Adrenal gland (tissue), 9 donors: ENCODE measurements at regions not wholly inside any gene's neighbourhood (a gene's known extent, or its start where the extent isn't known, plus 50 kb on each side); places are given as distances from the start of the nearest gene placed in this dataset.

Experiments
- DNase-seq, 7 donors: peaks; one replicate each; pipeline ENCODE4 v3.0.0-alpha.2; 2019 to 2020
- H3K27ac ChIP-seq, 5 donors: fragments of 200-600 bp; sonication (generic) in 4 of 5; 1 replicate in 3 of 5; 2 replicates in 2 of 5; pipeline versions ENCODE4 v1.5.1 to v1.8.0; 2016 to 2020; ENCODE audit warnings: mild to moderate bottlenecking in 1 of 5
- H3K27me3 ChIP-seq: fragments of 200-600 bp; 2 replicates; pipeline ENCODE4 v1.8.0; 2021
- H3K36me3 ChIP-seq, 2 donors: fragments of 200-600 bp; replicated peaks in 1 of 2; 1 replicate in 1 of 2; 2 replicates in 1 of 2; pipeline versions ENCODE4 v1.5.1 to v1.8.0; 2018 to 2022
- H3K4me1 ChIP-seq, 2 donors: fragments of 200-600 bp; replicated peaks in 1 of 2; 1 replicate in 1 of 2; 2 replicates in 1 of 2; pipeline versions ENCODE4 v1.5.1 to v1.8.0; 2018 to 2021
- H3K4me3 ChIP-seq, 4 donors: fragments of 200-600 bp; sonication (generic) in 3 of 4; one replicate each; pipeline ENCODE4 v1.5.1; 2016 to 2018
- H3K9me3 ChIP-seq, 3 donors: fragments of 200-600 bp; sonication (generic) in 1 of 3; replicated peaks in 1 of 3; 1 replicate in 2 of 3; 2 replicates in 1 of 3; pipeline versions ENCODE4 v1.5.1 to v1.8.0; 2016 to 2021
- CTCF ChIP-seq, 6 experiments: fragments of 450-650 bp in 4 of 6; fragments of 200-600 bp in 2 of 6; sonication (generic) in 1 of 6; IDR thresholded peaks; 1 replicate in 5 of 6; 2 replicates in 1 of 6; pipeline versions ENCODE4 v1.5.1 to v1.8.0; 2016 to 2021; ENCODE audit warnings: antibody characterized with exemption in 6 of 6, mild to moderate bottlenecking in 2 of 6, moderate library complexity in 1 of 6
- POLR2A ChIP-seq, 2 donors: fragments of 450-650 bp; IDR thresholded peaks; one replicate each; pipeline ENCODE4 v1.6.1; 2017; ENCODE audit warnings: antibody characterized with exemption in 2 of 2, mild to moderate bottlenecking in 2 of 2, moderate library complexity in 1 of 2
- WGBS, 4 donors: extraction: QIAGEN DNeasy Blood & Tissue Kit in 2 of 4; methylation state at CpG; one replicate each; pipeline versions ENCODE4 v1.1.5 to v1.1.7; 2013 to 2017; 5-methylcytosine and 5-hydroxymethylcytosine counted together
- intact Hi-C, 2 donors: fragments of 100-400 bp; cut with DNase I; formaldehyde crosslinking; loops; one replicate each; pipeline versions ENCODE4 v1.14.1 to v1.15.0; 2022 to 2023
- donor health status: healthy with polysubstance abuse.
- donor health status: Bipolar disorder and iron deficiency.
- donor health status: DM: yes; HTN: yes; CAD: no.
- donor health status: DM: no; HTN: no; CAD: no.
- donor health status: DM: no; HTN: no; CAD: no.

- Histone ChIP-seq H3K27me3 (no peaks in the 10 kb centered on the region), H3K27ac (no peak overlapping the region), H3K36me3 (no peaks in the 10 kb centered on the region), H3K4me3 (no peak overlapping the region), H3K4me1 (no peaks in the 10 kb centered on the region), H3K9me3 (no peaks in the 10 kb centered on the region)
- intact Hi-C loops = no loop called here
- 66 to 83% (median 82%) methylated on average over 4 of the region's 4 CpGs for WGBS, 4 donors
- TF ChIP-seq POLR2A (IDR thresholded peaks at IDR 0.05) (no peak), CTCF (IDR thresholded peaks at IDR 0.05) (no peak)
- no peak for DNase-seq
Observed at GRCh38 chr2:122021941-122022340, 266.5 kb downstream of the TSN start.

- 62 to 90% (median 68%) methylated on average over 3 of the region's 3 CpGs for WGBS, 4 donors
Observed at GRCh38 chr2:122022531-122022930, 267.1 kb downstream of the TSN start.

GRCh38 chr2:122023059-122023864 lies 267.8 kb downstream of the TSN start:
- no peak overlapping the region for H3K27ac ChIP-seq
- intact Hi-C loops = no loop called here
- H3K4me3 ChIP-seq = no peak overlapping the region
- TF ChIP-seq CTCF (IDR thresholded peaks at IDR 0.05) = no peak
- TF ChIP-seq POLR2A (IDR thresholded peaks at IDR 0.05) = no peak
- no peaks in the 10 kb centered on the region for H3K9me3 ChIP-seq
- WGBS, 4 donors = 60 to 69% (median 62%) methylated on average over 7 of the region's 7 CpGs
- no peaks in the 10 kb centered on the region for H3K36me3 ChIP-seq
- no peaks in the 10 kb centered on the region for H3K4me1 ChIP-seq
- peak in 1 of 7 donors; percentile 8 for DNase-seq
- H3K27me3 ChIP-seq = no peaks in the 10 kb centered on the region

More at GRCh38 chr2:122022531-122022930, 267.1 kb downstream of the TSN start:
- H3K4me1 ChIP-seq = no peaks in the 10 kb centered on the region
- H3K27ac ChIP-seq = no peak overlapping the region
- no peaks in the 10 kb centered on the region for H3K27me3 ChIP-seq
- H3K4me3 ChIP-seq = no peak overlapping the region
- H3K36me3 ChIP-seq = no peaks in the 10 kb centered on the region
- H3K9me3 ChIP-seq = no peaks in the 10 kb centered on the region
- TF ChIP-seq POLR2A (IDR thresholded peaks at IDR 0.05) = no peak
- TF ChIP-seq CTCF (IDR thresholded peaks at IDR 0.05) = no peak
- no peak for DNase-seq
- intact Hi-C loops = no loop called here

- intact Hi-C loops = no loop called here
- H3K4me3 ChIP-seq = no peak overlapping the region
- no peak for TF ChIP-seq CTCF (IDR thresholded peaks at IDR 0.05)
- TF ChIP-seq POLR2A (IDR thresholded peaks at IDR 0.05) = no peak
- no peaks in the 10 kb centered on the region for H3K27me3 ChIP-seq
- H3K9me3 ChIP-seq = no peaks in the 10 kb centered on the region
- no peaks in the 10 kb centered on the region for H3K36me3 ChIP-seq
- no peak overlapping the region for H3K27ac ChIP-seq
- DNase-seq = no peak
- no peaks in the 10 kb centered on the region for H3K4me1 ChIP-seq
- WGBS, 4 donors = 79 to 91% (median 84%) methylated on average over 3 to 9 of the region's 9 CpGs
Observed at GRCh38 chr2:122027510-122028217, 272.2 kb downstream of the TSN start.
